Astrocyte (in vitro differentiated cells and primary cell): ENCODE measurements at regions not wholly inside any gene's neighbourhood (a gene's known extent, or its start where the extent isn't known, plus 50 kb on each side); places are given as distances from the start of the nearest gene placed in this dataset.

Experiments
- CTCF ChIP-seq: IDR thresholded peaks from 2 replicates; pipeline ENCODE4 v1.5.1; 2011; ENCODE audit warnings: low read depth, mild to moderate bottlenecking, inconsistent platforms, low read length, moderate library complexity; ENCODE audit not compliant: insufficient read depth
- EZH2 ChIP-seq: IDR thresholded peaks from 2 replicates; pipeline ENCODE4 v1.6.1; 2012; ENCODE audit warnings: mild to moderate bottlenecking, low read length, inconsistent platforms; ENCODE audit not compliant: insufficient read depth

GRCh38 chr9:24614070-24614469, 68.4 kb upstream of the IZUMO3 start:
- TF ChIP-seq CTCF (no peak), EZH2 (no peak)
